DOHH2 (cell line): ENCODE measurements at regions not wholly inside any gene's neighbourhood (a gene's known extent, or its start where the extent isn't known, plus 50 kb on each side); places are given as distances from the start of the nearest gene placed in this dataset.

Experiments
- H3F3A ChIP-seq: fragments of 200-600 bp; sonication (generic), shearing (Covaris generic); 2 replicates; pipeline ENCODE4 v1.6.0; 2016; ENCODE audit warnings: antibody characterized with exemption, mild to moderate bottlenecking; ENCODE audit not compliant: control insufficient read depth, insufficient read depth
- H3K27ac ChIP-seq: fragments of 200-600 bp; sonication (generic); 2 replicates; pipeline ENCODE4 v1.5.1; 2014; ENCODE audit warnings: low read depth, mild to moderate bottlenecking, low read length, moderate library complexity
- H3K27me3 ChIP-seq: fragments of 200-600 bp; sonication (generic); 2 replicates; pipeline ENCODE4 v1.6.1; 2014; ENCODE audit warnings: mild to moderate bottlenecking, low read length, mixed read lengths; ENCODE audit not compliant: control insufficient read depth
- H3K36me3 ChIP-seq: fragments of 200-600 bp; sonication (generic); 2 replicates; pipeline ENCODE4 v1.6.1; 2014; ENCODE audit warnings: mild to moderate bottlenecking, low read length, moderate library complexity, mixed read lengths; ENCODE audit not compliant: control insufficient read depth
- H3K4me1 ChIP-seq: fragments of 200-600 bp; sonication (generic); 2 replicates; pipeline ENCODE4 v1.6.1; 2014; ENCODE audit warnings: mild to moderate bottlenecking, low read length, mixed read lengths; ENCODE audit not compliant: control insufficient read depth
- H3K4me2 ChIP-seq: fragments of 200-600 bp; sonication (generic); 2 replicates; pipeline ENCODE4 v1.6.0; 2014; ENCODE audit warnings: mild to moderate bottlenecking, low read length, moderate library complexity
- H3K4me3 ChIP-seq: fragments of 200-600 bp; sonication (generic); 2 replicates; pipeline ENCODE4 v1.5.1; 2014; ENCODE audit warnings: mild to moderate bottlenecking, low read length, mixed read lengths
- H3K79me2 ChIP-seq: fragments of 200-600 bp; sonication (generic); 2 replicates; pipeline ENCODE4 v1.6.1; 2014; ENCODE audit warnings: mild to moderate bottlenecking, low read length, mixed read lengths; ENCODE audit not compliant: control insufficient read depth
- H3K9me2 ChIP-seq: fragments of 200-600 bp; sonication (generic); replicated peaks from 2 replicates; pipeline ENCODE4 v1.6.1; 2014; ENCODE audit warnings: mild to moderate bottlenecking, low read length, mixed read lengths; ENCODE audit not compliant: control insufficient read depth
- H3K9me3 ChIP-seq: fragments of 200-600 bp; sonication (generic); 2 replicates; pipeline ENCODE4 v1.6.1; 2014; ENCODE audit warnings: antibody characterized with exemption, low read length, mixed read lengths; ENCODE audit not compliant: control insufficient read depth, insufficient read depth
- H4K20me1 ChIP-seq: fragments of 200-600 bp; sonication (generic); 2 replicates; pipeline ENCODE4 v1.6.0; 2014; ENCODE audit warnings: low read depth, mild to moderate bottlenecking, antibody characterized with exemption, low read length, moderate library complexity; ENCODE audit not compliant: control insufficient read depth, insufficient read depth
- CTCF ChIP-seq: fragments of 200-600 bp; sonication (generic); IDR thresholded peaks from one replicate; pipeline ENCODE4 v1.5.1; 2014; ENCODE audit warnings: antibody characterized with exemption, mild to moderate bottlenecking, low read depth, low read length; ENCODE audit not compliant: poor library complexity, severe bottlenecking
- EZH2phosphoT487 ChIP-seq: fragments of 200-600 bp; sonication (generic); IDR thresholded peaks from 2 replicates; pipeline ENCODE4 v1.6.1; 2017; ENCODE audit warnings: borderline replicate concordance, mild to moderate bottlenecking, antibody characterized with exemption, low read length, moderate library complexity, mixed read lengths

GRCh38 chr4:12778191-12778590 is 705.9 kb downstream of the RAB28 start:
- H3K27me3 ChIP-seq, result no peaks in the 10 kb centered on the region
- H3K79me2 ChIP-seq, result no peaks in the 10 kb centered on the region
- H4K20me1 ChIP-seq, result no peaks in the 10 kb centered on the region
- no peak overlapping the region for H3K4me3 ChIP-seq
- H3K4me2 ChIP-seq, result no peak overlapping the region
- H3K9me2 ChIP-seq, result no peaks in the 10 kb centered on the region
- H3F3A ChIP-seq, result no peaks in the 10 kb centered on the region
- H3K9me3 ChIP-seq, result no peaks in the 10 kb centered on the region
- H3K27ac ChIP-seq, result no peak overlapping the region
- peaks cover 3% of the 10 kb centered on the region; the same call in 1 of the 2 replicates for H3K4me1 ChIP-seq
- TF ChIP-seq EZH2phosphoT487, result no peak
- TF ChIP-seq CTCF, result no peak
- no peaks in the 10 kb centered on the region for H3K36me3 ChIP-seq

- Histone ChIP-seq H3K4me1 (peaks cover 3% of the 10 kb centered on the region; the same call in 1 of the 2 replicates), H3K79me2 (no peaks in the 10 kb centered on the region), H3K9me3 (no peaks in the 10 kb centered on the region), H3K9me2 (no peaks in the 10 kb centered on the region), H3K36me3 (no peaks in the 10 kb centered on the region), H3K27me3 (no peaks in the 10 kb centered on the region), H3K27ac (no peak overlapping the region), H3F3A (no peaks in the 10 kb centered on the region), H4K20me1 (no peaks in the 10 kb centered on the region), H3K4me3 (no peak overlapping the region), H3K4me2 (no peak overlapping the region)
- TF ChIP-seq CTCF, result no peak
- no peak for TF ChIP-seq EZH2phosphoT487
These were observed 713.8 kb downstream of the RAB28 start for GRCh38 chr4:12770351-12770750.

GRCh38 chr4:12761694-12762093 is 722.4 kb downstream of the RAB28 start:
- no peak for TF ChIP-seq EZH2phosphoT487
- TF ChIP-seq CTCF, result no peak
- Histone ChIP-seq H3K27ac (no peak overlapping the region), H3K9me3 (no peaks in the 10 kb centered on the region)

GRCh38 chr4:12747154-12747553 is 737.0 kb downstream of the RAB28 start:
- H3K27me3 ChIP-seq, result no peaks in the 10 kb centered on the region
- no peak overlapping the region for H3K4me2 ChIP-seq
- H3K9me2 ChIP-seq, result no peaks in the 10 kb centered on the region
- H3K79me2 ChIP-seq, result no peaks in the 10 kb centered on the region
- no peaks in the 10 kb centered on the region for H3K36me3 ChIP-seq
- TF ChIP-seq EZH2phosphoT487, result no peak
- TF ChIP-seq CTCF, result no peak
- H3K9me3 ChIP-seq, result no peaks in the 10 kb centered on the region
- H3F3A ChIP-seq, result no peaks in the 10 kb centered on the region
- no peaks in the 10 kb centered on the region for H3K4me1 ChIP-seq
- H3K27ac ChIP-seq, result no peak overlapping the region
- H4K20me1 ChIP-seq, result no peaks in the 10 kb centered on the region
- H3K4me3 ChIP-seq, result no peak overlapping the region

More at GRCh38 chr4:12761694-12762093, 722.4 kb downstream of the RAB28 start:
- Histone ChIP-seq H3K4me1 (no peaks in the 10 kb centered on the region), H3K9me2 (no peaks in the 10 kb centered on the region), H3K36me3 (no peaks in the 10 kb centered on the region), H3K79me2 (no peaks in the 10 kb centered on the region), H3K4me2 (no peak overlapping the region), H3K4me3 (no peak overlapping the region), H3F3A (no peaks in the 10 kb centered on the region), H4K20me1 (no peaks in the 10 kb centered on the region), H3K27me3 (no peaks in the 10 kb centered on the region)
